T47D (cell line): ENCODE measurements at regions not wholly inside any gene's neighbourhood (a gene's known extent, or its start where the extent isn't known, plus 50 kb on each side); places are given as distances from the start of the nearest gene placed in this dataset.
"Not testable (repeated sequence)": the region's sequence is repeated elsewhere in the genome, so short reads cannot be mapped to it uniquely, and the experiment has no call there.

Source experiments
- DNase-seq, 2 experiments: peaks; one replicate each; pipeline versions ENCODE4 v3.0.0 to v3.0.0-alpha.2; 2011 to 2012; ENCODE audit warnings: low read depth in 1 of 2, low spot score in 1 of 2
- JUND ChIP-seq: IDR thresholded peaks from 2 replicates; pipeline ENCODE4 v1.6.1; 2012; ENCODE audit warnings: low read depth
- in situ Hi-C: cut with HindIII; loops from 2 replicates; pipeline ENCODE4 v1.10.0; 2016; ENCODE audit warnings: low sequenced_read_pairs, low pct_unique_long_range_greater_than_20kb

- TF ChIP-seq JUND: no peak
- in situ Hi-C loops: no loop called here
Measured at GRCh38 chr1:188817814-188818213, 1659.8 kb downstream of the BRINP3 start.

DNA sequence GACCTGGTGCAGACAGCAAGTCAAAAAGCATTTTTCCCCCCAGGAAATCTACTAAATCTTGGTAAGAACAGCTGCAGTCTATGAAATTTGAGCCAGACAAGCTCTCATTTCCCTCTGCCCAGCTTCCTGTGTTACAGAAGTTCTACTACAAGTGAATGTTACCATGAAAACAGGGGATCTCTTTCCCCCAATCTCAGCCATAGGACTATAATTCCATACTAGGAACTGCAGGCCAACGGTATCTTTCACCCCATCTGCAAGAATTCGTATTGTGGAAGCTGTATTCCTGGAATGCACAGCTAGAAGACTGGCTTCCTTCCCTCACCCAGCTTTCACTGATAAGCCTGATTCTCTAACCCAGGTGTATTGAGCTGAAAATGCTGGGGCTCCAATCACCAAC is 1655.4 kb downstream of the BRINP3 start:
- in situ Hi-C loops: no loop called here
- no peak for TF ChIP-seq JUND
- no peak for DNase-seq

More at GRCh38 chr1:188817814-188818213, 1659.8 kb downstream of the BRINP3 start:
- DNase-seq: no peak

GRCh38 chr1:188825471-188825870 is 1652.2 kb downstream of the BRINP3 start:
- DNase-seq: peak in 1 of 2 experiments; percentile 29
- no peak for TF ChIP-seq JUND
- in situ Hi-C loops: no loop called here

GRCh38 chr1:188826800-188827199 is 1650.9 kb downstream of the BRINP3 start:
- TF ChIP-seq JUND: no peak
- no peak for DNase-seq
- in situ Hi-C loops: no loop called here

- TF ChIP-seq JUND: no peak
- no peak for DNase-seq
- in situ Hi-C loops: no loop called here
Measured at GRCh38 chr1:188827400-188827799, 1650.3 kb downstream of the BRINP3 start.

- in situ Hi-C loops, DNase-seq: not testable (repeated sequence)
Measured at GRCh38 chr1:188841111-188841696, 1636.5 kb downstream of the BRINP3 start.

DNA sequence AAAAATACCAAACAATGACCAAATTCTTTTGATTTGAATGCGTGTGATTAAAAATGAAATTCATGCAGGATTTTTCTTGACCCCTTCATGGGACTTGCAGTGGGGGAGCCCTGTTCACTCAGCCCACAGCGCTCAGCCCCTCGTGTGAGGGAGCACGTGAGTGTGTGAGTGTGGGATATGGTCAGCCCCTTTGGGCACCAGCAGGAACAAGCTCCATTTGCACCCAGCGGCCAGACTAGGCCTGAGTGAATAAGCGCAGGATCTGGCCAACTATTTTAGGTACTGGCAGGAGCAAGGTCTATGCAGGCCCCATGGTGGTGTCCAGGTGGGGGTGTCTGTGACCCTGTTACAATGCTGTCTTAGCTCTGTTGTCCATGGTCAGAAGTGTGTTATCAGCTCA is 1631.2 kb downstream of the BRINP3 start:
- TF ChIP-seq JUND: no peak
- in situ Hi-C loops: no loop called here
- DNase-seq: no peak

DNA sequence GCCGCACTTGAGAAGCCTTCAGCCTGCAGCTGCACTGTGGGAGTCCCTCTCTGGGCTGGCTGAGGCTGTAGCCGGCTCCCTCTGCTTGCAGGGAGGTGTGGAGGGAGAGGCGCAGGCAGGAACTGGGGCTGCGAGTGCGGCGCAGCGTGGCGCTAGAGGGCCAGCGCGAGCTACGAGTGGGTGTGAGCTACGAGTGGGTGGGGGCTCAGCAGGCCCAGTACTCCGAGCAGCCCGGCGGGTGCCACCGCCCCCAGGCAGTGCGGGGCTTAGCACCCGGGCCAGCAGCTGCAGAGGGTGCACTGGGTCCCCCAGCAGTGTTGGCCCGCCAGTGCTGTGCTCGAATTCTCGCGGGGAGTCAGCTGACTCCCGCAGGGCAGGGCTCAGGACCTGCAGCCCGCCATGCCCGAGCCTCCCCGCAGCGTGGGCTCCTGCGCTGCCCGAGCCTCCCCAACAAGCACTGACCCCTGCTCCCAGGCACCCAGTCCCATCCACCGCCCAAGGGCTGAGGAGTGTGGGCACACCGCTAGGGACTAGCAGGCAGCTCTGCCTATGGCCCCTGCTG is 1620.1 kb downstream of the BRINP3 start:
- no peak for TF ChIP-seq JUND
- no peak for DNase-seq
- in situ Hi-C loops: no loop called here

- no peak for DNase-seq
- in situ Hi-C loops: no loop called here
- no peak for TF ChIP-seq JUND
Measured at GRCh38 chr1:188867614-188868013, 1610.0 kb downstream of the BRINP3 start.

GRCh38 chr1:188871164-188871563 is 1606.5 kb downstream of the BRINP3 start:
- TF ChIP-seq JUND: no peak
- no peak for DNase-seq
- in situ Hi-C loops: no loop called here

DNA sequence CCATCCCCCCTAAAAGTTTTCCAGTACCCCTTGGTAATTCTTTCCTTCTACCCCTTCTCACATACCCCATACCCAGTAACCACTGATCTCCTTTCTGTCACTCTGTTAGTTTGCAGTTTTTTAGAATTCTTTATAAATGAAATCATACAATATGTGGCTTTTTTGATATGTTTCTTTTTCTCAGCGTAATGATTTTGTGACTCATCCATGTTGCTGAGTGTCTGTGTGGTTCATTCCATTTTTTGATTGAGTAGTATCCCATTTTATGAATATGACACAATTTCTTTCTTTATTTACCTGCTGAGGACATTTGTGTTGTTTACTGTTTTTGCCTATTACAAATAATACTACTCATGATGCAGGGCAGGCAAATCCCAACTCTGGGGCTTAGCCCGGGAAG is 1605.3 kb downstream of the BRINP3 start:
- TF ChIP-seq JUND: no peak
- no peak for DNase-seq
- in situ Hi-C loops: no loop called here

- no peak for DNase-seq
- in situ Hi-C loops: no loop called here
- no peak for TF ChIP-seq JUND
Measured at GRCh38 chr1:188877668-188878067, 1600.0 kb downstream of the BRINP3 start.

DNA sequence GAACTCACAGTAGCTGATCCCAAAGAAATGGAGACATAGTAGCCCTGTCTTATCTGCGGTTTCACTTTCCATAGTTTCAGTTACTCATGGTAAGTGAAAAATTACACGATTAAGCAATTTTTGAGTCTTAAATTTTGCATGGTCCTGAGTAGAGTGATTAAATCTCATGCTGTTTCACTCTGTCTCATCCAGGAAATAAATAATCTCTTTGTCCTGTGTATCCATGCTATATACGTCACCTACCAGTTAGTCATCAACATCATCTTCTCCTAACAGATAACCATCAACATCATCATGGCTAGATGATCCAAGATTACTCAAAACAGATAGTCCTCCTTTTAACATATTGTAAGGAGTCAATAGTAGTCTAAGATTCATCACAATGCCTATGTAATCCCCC is 1589.3 kb downstream of the BRINP3 start:
- no peak for TF ChIP-seq JUND
- no peak for DNase-seq
- in situ Hi-C loops: no loop called here

DNA sequence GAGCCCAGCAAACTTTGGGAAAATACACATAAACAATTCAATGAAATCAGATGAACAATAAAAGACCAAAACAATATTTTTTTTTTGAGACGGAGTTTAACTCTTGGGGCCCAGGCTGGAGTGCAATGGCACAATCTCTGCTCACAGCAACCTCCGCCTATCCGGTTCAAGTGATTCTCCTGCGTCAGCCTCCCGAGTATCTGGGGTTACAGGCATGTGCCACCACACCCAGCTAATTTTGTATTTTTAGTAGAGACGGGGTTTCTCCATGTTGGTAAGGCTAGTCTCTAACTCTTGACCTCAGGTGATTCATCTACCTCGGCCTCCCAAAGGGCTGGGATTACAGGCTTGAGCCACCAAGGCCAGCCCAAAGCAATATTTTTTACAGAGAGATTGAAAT is 1588.5 kb downstream of the BRINP3 start:
- DNase-seq: no peak
- in situ Hi-C loops: no loop called here

More for the DNA sequence above, 1588.5 kb downstream of the BRINP3 start:
- TF ChIP-seq JUND: no peak
